ENCODE measurements at regions not wholly inside any gene's neighbourhood (a gene's known extent, or its start where the extent isn't known, plus 50 kb on each side); places are given as distances from the start of the nearest gene placed in this dataset.

GRCh38 chr7:17583786-17584185 is 285.3 kb downstream of the AHR start:
- Histone ChIP-seq H3K4me3 (ENCODE audit: low read depth, low read length) (no peak overlapping the region), H3K27me3 (ENCODE audit: control insufficient read depth, insufficient read depth, low read length) (no peaks in the 10 kb centered on the region), H3K36me3 (ENCODE audit: control insufficient read depth, insufficient read depth, low read length) (no peaks in the 10 kb centered on the region)
- no peak for TF ChIP-seq CTCF (IDR thresholded peaks at IDR 0.05; ENCODE audit: insufficient read depth, low read length, poor library complexity, severe bottlenecking)
- no peak for DNase-seq (ENCODE audit: low read depth)

GRCh38 chr7:17584822-17585221 is 286.4 kb downstream of the AHR start:
- Histone ChIP-seq H3K4me3 (ENCODE audit: low read depth, low read length) (no peak overlapping the region), H3K27me3 (ENCODE audit: control insufficient read depth, insufficient read depth, low read length) (no peaks in the 10 kb centered on the region), H3K36me3 (ENCODE audit: control insufficient read depth, insufficient read depth, low read length) (no peaks in the 10 kb centered on the region)
- TF ChIP-seq CTCF (IDR thresholded peaks at IDR 0.05; ENCODE audit: insufficient read depth, low read length, poor library complexity, severe bottlenecking) = no peak
- no peak for DNase-seq (ENCODE audit: low read depth)

GRCh38 chr7:17586711-17587110 is 288.3 kb downstream of the AHR start:
- TF ChIP-seq CTCF (IDR thresholded peaks at IDR 0.05; ENCODE audit: insufficient read depth, low read length, poor library complexity, severe bottlenecking) = no peak
- Histone ChIP-seq H3K36me3 (ENCODE audit: control insufficient read depth, insufficient read depth, low read length) (no peaks in the 10 kb centered on the region), H3K27me3 (ENCODE audit: control insufficient read depth, insufficient read depth, low read length) (no peaks in the 10 kb centered on the region), H3K4me3 (ENCODE audit: low read depth, low read length) (no peak overlapping the region)
- no peak for DNase-seq (ENCODE audit: low read depth)

GRCh38 chr7:17588730-17589129 is 290.3 kb downstream of the AHR start:
- no peak for DNase-seq (ENCODE audit: low read depth)
- no peak for TF ChIP-seq CTCF (IDR thresholded peaks at IDR 0.05; ENCODE audit: insufficient read depth, low read length, poor library complexity, severe bottlenecking)
- H3K4me3 ChIP-seq (ENCODE audit: low read depth, low read length) = no peak overlapping the region
- no peaks in the 10 kb centered on the region for H3K36me3 ChIP-seq (ENCODE audit: control insufficient read depth, insufficient read depth, low read length)
- no peaks in the 10 kb centered on the region for H3K27me3 ChIP-seq (ENCODE audit: control insufficient read depth, insufficient read depth, low read length)

GRCh38 chr7:17589671-17590070 is 291.2 kb downstream of the AHR start:
- Histone ChIP-seq H3K27me3 (ENCODE audit: control insufficient read depth, insufficient read depth, low read length) (no peaks in the 10 kb centered on the region), H3K36me3 (ENCODE audit: control insufficient read depth, insufficient read depth, low read length) (no peaks in the 10 kb centered on the region), H3K4me3 (ENCODE audit: low read depth, low read length) (no peak overlapping the region)
- TF ChIP-seq CTCF (IDR thresholded peaks at IDR 0.05; ENCODE audit: insufficient read depth, low read length, poor library complexity, severe bottlenecking) = no peak
- no peak for DNase-seq (ENCODE audit: low read depth)

- TF ChIP-seq CTCF (IDR thresholded peaks at IDR 0.05; ENCODE audit: insufficient read depth, low read length, poor library complexity, severe bottlenecking) = no peak
- no peak for DNase-seq (ENCODE audit: low read depth)
- no peaks in the 10 kb centered on the region for H3K36me3 ChIP-seq (ENCODE audit: control insufficient read depth, insufficient read depth, low read length)
- H3K27me3 ChIP-seq (ENCODE audit: control insufficient read depth, insufficient read depth, low read length) = no peaks in the 10 kb centered on the region
- H3K4me3 ChIP-seq (ENCODE audit: low read depth, low read length) = no peak overlapping the region
Measured at GRCh38 chr7:17590221-17590620, 291.8 kb downstream of the AHR start.

Measured in kidney epithelial cell (primary cell).